SK-N-SH (cell line): ENCODE measurements at regions not wholly inside any gene's neighbourhood (a gene's known extent, or its start where the extent isn't known, plus 50 kb on each side); places are given as distances from the start of the nearest gene placed in this dataset.

Experiments used
- CTCF ChIP-seq: fragments of 200-600 bp; sonication (generic); IDR thresholded peaks from 2 replicates; pipeline ENCODE4 v1.6.1; 2017; ENCODE audit warnings: antibody characterized with exemption, mild to moderate bottlenecking, moderate library complexity
- EZH2phosphoT487 ChIP-seq: fragments of 200-600 bp; sonication (generic); IDR thresholded peaks from 2 replicates; pipeline ENCODE4 v1.6.1; 2017; ENCODE audit warnings: low read depth, mixed run types, mild to moderate bottlenecking, antibody characterized with exemption, moderate library complexity, borderline replicate concordance
- GATA2 ChIP-seq: sonication (generic); formaldehyde crosslinking; IDR thresholded peaks from 2 replicates; pipeline ENCODE4 v1.5.0; 2020; ENCODE audit warnings: mild to moderate bottlenecking, missing genetic modification reagents
- IRF3 ChIP-seq: fragments of 150-350 bp; IDR thresholded peaks from 2 replicates; pipeline ENCODE4 v1.6.1; 2016; ENCODE audit warnings: mild to moderate bottlenecking, low read depth, low read length
- JUND ChIP-seq: IDR thresholded peaks from 2 replicates; pipeline ENCODE4 v1.4.0; 2012
- POLR2AphosphoS5 ChIP-seq: IDR thresholded peaks from 2 replicates; pipeline ENCODE4 v1.6.1; 2012; ENCODE audit warnings: low read depth, low read length
- REST ChIP-seq: IDR thresholded peaks from 2 replicates; pipeline ENCODE4 v1.6.1; 2012; ENCODE audit warnings: mild to moderate bottlenecking, low read depth, low read length, moderate library complexity
- SIN3A ChIP-seq: IDR thresholded peaks from 2 replicates; pipeline ENCODE4 v1.6.1; 2012; ENCODE audit warnings: low read depth, mild to moderate bottlenecking, low read length, moderate library complexity, borderline replicate concordance
- TAF1 ChIP-seq: IDR thresholded peaks from 2 replicates; pipeline ENCODE4 v1.6.1; 2012; ENCODE audit warnings: low read depth, mild to moderate bottlenecking, low read length, moderate library complexity, borderline replicate concordance
- TCF12 ChIP-seq: IDR thresholded peaks from 2 replicates; pipeline ENCODE4 v1.4.0; 2012
- TEAD4 ChIP-seq: IDR thresholded peaks from 2 replicates; pipeline ENCODE4 v1.4.0; 2012; ENCODE audit warnings: mild to moderate bottlenecking, borderline replicate concordance; ENCODE audit not compliant: insufficient read depth
- ZBTB33 ChIP-seq: IDR thresholded peaks from 2 replicates; pipeline ENCODE4 v1.4.0; 2012; ENCODE audit warnings: low read depth, borderline replicate concordance

- TF ChIP-seq CTCF (no peak), ZBTB33 (no peak), EZH2phosphoT487 (no peak), TEAD4 (no peak), POLR2AphosphoS5 (no peak), SIN3A (no peak), REST (no peak), GATA2 (no peak), JUND (no peak), TAF1 (no peak), IRF3 (no peak), TCF12 (no peak)
Measured at GRCh38 chr6:137412562-137412961, 81.6 kb downstream of the OLIG3 start.
